Psoas muscle (tissue), 7 donors: ENCODE measurements at regions not wholly inside any gene's neighbourhood (a gene's known extent, or its start where the extent isn't known, plus 50 kb on each side); places are given as distances from the start of the nearest gene placed in this dataset.

Experiments used
- ATAC-seq, 4 donors: fragments of 200-7000 bp; cut with Tn5 transposase; one replicate each; pipeline ENCODE4 v1.9.1; 2020; ENCODE audit warnings: moderate library complexity in 3 of 4, mild to moderate bottlenecking in 2 of 4
- DNase-seq, 2 donors: peaks; one replicate each; pipeline ENCODE4 v3.0.0-alpha.2; 2020
- H3K27ac ChIP-seq: fragments of 200-600 bp; one replicate; pipeline ENCODE4 v1.8.0; 2022
- H3K27me3 ChIP-seq, 3 donors: fragments of 200-600 bp in 1 of 3; one replicate each; pipeline versions ENCODE4 v1.6.1 to v1.8.0; 2013 to 2022; ENCODE audit warnings: low read length in 2 of 3, mild to moderate bottlenecking in 2 of 3, moderate library complexity in 1 of 3; ENCODE audit not compliant: insufficient read depth in 3 of 3
- H3K36me3 ChIP-seq, 2 donors: fragments of 200-600 bp in 1 of 2; one replicate each; pipeline versions ENCODE4 v1.6.1 to v1.8.0; 2013 to 2022; ENCODE audit warnings: low read depth in 1 of 2, mild to moderate bottlenecking in 1 of 2, moderate library complexity in 1 of 2; ENCODE audit not compliant: insufficient read depth in 1 of 2
- H3K4me1 ChIP-seq: fragments of 200-600 bp; one replicate; pipeline ENCODE4 v1.8.0; 2022
- H3K4me3 ChIP-seq: fragments of 200-600 bp; one replicate; pipeline ENCODE4 v1.8.0; 2022; ENCODE audit warnings: mild to moderate bottlenecking
- H3K9me3 ChIP-seq: fragments of 200-600 bp; one replicate; pipeline ENCODE4 v1.8.0; 2022
- WGBS, 3 donors: extraction: QIAGEN DNeasy Blood & Tissue Kit; methylation state at CpG; one replicate each; pipeline versions ENCODE4 v1.1.6 to v1.1.7; 2013; 5-methylcytosine and 5-hydroxymethylcytosine counted together
- intact Hi-C, 2 donors: fragments of 100-400 bp; cut with DNase I; formaldehyde crosslinking; loops; one replicate each; pipeline versions ENCODE4 v1.11.0 to v1.14.2; 2022
- TF ChIP-seq, protein P1 (sequence below): fragments of 200-600 bp; IDR thresholded peaks from one replicate; pipeline ENCODE4 v1.8.0; 2022; ENCODE audit warnings: antibody characterized with exemption
- donor health status: healthy with polysubstance abuse.
- donor health status: DM: no; HTN: no; CAD: no; lungs with moderate emphysema.
- donor health status: Bipolar disorder and iron deficiency.
- donor health status: healthy.
- donor health status: DM: yes; HTN: yes; CAD: no.
- donor health status: DM: no; HTN: no; CAD: no.
- donor health status: DM: yes; HTN: yes; CAD: no.

DNA sequence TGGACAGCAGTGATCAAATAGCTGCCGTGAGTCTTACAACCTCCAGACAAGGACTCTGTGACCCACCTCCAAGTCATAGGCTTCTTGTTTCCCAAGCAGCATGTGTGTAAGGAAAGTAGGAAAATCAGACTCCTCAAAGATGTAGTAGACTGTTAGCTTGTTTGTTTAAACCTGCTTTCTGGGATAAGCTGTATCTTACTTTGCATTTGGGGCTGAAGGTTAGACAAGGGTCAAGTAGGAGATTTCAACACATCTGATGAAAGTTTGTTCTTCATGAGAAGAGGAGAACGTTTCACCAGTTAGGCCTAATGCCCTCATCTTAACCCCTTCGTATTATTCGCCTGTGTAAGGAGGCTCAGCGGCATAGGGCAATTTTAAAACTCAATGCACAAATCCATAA, 756.4 kb upstream of the NR2F2 start:
- Histone ChIP-seq H3K36me3 (no peaks in the 10 kb centered on the region), H3K4me3 (no peak overlapping the region), H3K27ac (no peak overlapping the region), H3K27me3 (no peaks in the 10 kb centered on the region), H3K9me3 (peaks cover 4% of the 10 kb centered on the region), H3K4me1 (no peaks in the 10 kb centered on the region)
- intact Hi-C loops = no loop called here
- DNase-seq (no peak), ATAC-seq (no peak)
- 80 to 85% (median 81%) methylated on average over 5 of the region's 5 CpGs for WGBS, 3 donors
- TF ChIP-seq, protein P1, sequence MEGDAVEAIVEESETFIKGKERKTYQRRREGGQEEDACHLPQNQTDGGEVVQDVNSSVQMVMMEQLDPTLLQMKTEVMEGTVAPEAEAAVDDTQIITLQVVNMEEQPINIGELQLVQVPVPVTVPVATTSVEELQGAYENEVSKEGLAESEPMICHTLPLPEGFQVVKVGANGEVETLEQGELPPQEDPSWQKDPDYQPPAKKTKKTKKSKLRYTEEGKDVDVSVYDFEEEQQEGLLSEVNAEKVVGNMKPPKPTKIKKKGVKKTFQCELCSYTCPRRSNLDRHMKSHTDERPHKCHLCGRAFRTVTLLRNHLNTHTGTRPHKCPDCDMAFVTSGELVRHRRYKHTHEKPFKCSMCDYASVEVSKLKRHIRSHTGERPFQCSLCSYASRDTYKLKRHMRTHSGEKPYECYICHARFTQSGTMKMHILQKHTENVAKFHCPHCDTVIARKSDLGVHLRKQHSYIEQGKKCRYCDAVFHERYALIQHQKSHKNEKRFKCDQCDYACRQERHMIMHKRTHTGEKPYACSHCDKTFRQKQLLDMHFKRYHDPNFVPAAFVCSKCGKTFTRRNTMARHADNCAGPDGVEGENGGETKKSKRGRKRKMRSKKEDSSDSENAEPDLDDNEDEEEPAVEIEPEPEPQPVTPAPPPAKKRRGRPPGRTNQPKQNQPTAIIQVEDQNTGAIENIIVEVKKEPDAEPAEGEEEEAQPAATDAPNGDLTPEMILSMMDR = no peak

DNA sequence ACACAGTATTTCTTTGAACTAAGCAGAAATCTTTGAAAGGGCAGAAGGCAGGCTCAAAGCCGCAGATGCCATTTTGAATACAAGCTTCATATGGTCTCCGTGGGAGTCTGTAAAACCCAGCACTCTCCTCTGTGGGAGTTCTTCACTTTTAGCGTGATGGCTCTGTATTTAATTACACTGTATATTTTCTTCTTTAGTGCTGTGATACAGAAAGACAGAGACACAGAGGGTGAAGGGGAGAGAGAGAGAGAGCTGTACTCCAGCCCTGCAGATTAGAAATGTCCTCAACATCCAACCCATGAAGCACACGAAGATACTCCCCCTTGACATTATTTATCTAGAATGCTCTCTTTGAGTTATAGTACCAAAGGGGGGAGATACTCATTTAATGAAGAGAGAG, 752.6 kb upstream of the NR2F2 start:
- TF ChIP-seq, protein P1 = no peak
- no peaks in the 10 kb centered on the region for H3K27me3 ChIP-seq
- H3K27ac ChIP-seq = no peak overlapping the region
- no peaks in the 10 kb centered on the region for H3K9me3 ChIP-seq
- no peak for ATAC-seq
- WGBS, 3 donors = 67 to 77% (median 72%) methylated on average over 4 of the region's 4 CpGs
- no peak overlapping the region for H3K4me3 ChIP-seq
- no peak for DNase-seq
- H3K4me1 ChIP-seq = no peaks in the 10 kb centered on the region
- H3K36me3 ChIP-seq = no peaks in the 10 kb centered on the region
- intact Hi-C loops = no loop called here

DNA sequence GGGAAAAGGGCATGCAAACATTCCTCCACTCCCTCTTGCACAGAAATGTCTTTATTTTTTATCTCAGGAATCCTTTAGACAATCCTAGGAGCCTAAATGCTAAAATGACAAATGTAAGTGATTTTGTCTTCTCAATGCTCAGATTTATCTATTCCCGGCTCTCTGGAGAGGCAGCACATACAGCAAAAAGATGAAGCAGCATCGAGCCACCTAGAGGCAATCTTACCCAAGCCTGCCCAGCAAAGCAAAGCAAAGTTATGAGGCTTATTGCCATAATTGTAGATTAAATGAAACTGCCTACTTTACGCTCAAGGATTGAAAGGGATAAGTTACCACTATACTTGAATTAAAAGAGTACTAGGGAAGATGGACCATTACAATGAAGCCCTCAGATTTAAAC, 750.4 kb upstream of the NR2F2 start:
- ATAC-seq = no peak
- no peak for DNase-seq
- H3K27me3 ChIP-seq = no peaks in the 10 kb centered on the region
- H3K9me3 ChIP-seq = no peaks in the 10 kb centered on the region
- no peaks in the 10 kb centered on the region for H3K4me1 ChIP-seq
- intact Hi-C loops = no loop called here
- TF ChIP-seq, protein P1 = no peak
- H3K4me3 ChIP-seq = no peak overlapping the region
- no peaks in the 10 kb centered on the region for H3K36me3 ChIP-seq
- no peak overlapping the region for H3K27ac ChIP-seq
- 73 to 83% (median 77%) methylated on average over 3 of the region's 3 CpGs for WGBS, 3 donors

DNA sequence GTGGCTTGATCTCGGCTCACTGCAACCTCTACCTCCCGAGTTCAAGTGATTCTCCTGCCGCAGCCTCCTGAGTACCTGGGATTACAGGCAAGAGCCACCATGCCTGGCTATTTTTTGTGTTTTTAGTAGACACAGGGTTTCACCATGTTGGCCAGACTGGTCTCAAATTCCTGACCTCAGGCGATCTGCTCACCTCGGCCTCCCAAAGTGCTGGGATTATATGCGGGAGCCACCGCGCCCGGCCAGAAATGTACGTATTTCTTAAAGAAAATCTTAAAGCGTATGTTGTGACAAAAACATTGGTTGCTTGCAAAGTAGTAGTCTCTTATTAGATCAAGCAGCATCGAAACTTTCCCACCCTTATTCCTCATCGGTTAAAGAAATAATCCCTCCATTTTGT, 748.9 kb upstream of the NR2F2 start:
- Histone ChIP-seq H3K27ac (no peak overlapping the region), H3K36me3 (no peaks in the 10 kb centered on the region), H3K4me3 (no peak overlapping the region), H3K27me3 (no peaks in the 10 kb centered on the region), H3K4me1 (no peaks in the 10 kb centered on the region), H3K9me3 (no peaks in the 10 kb centered on the region)
- TF ChIP-seq, protein P1 = no peak
- no peak for DNase-seq
- ATAC-seq = no peak
- intact Hi-C loops = no loop called here
- WGBS, 3 donors = 92 to 95% (median 93%) methylated on average over 13 of the region's 13 CpGs

DNA sequence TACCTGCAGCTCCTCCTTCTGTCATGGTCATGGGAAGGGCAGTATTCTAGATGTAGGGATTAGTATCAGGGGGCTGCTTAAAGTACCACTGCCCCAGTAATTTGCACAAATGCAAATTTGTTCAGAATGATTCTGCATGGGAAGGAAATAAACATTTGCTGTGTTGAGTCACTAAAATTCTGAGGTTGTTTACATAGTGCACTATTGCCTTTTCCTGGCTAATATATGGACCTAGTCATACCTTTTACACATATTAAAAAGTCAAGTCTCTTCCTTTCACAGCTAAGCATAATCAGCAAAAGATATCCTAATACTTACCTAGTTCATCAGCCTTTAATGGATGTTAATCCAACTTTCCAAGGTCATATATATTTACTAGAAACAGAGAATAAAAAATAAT, 746.4 kb upstream of the NR2F2 start:
- intact Hi-C loops = no loop called here
- ATAC-seq = no peak
- Histone ChIP-seq H3K36me3 (no peaks in the 10 kb centered on the region), H3K27me3 (no peaks in the 10 kb centered on the region), H3K27ac (no peak overlapping the region), H3K9me3 (no peaks in the 10 kb centered on the region), H3K4me3 (no peak overlapping the region), H3K4me1 (no peaks in the 10 kb centered on the region)
- DNase-seq = no peak
- TF ChIP-seq, protein P1 = no peak
